HT-29 (cell line): ENCODE measurements at regions not wholly inside any gene's neighbourhood (a gene's known extent, or its start where the extent isn't known, plus 50 kb on each side); places are given as distances from the start of the nearest gene placed in this dataset. TPM values are rescaled to one million over a fixed set of nuclear protein-coding genes. Genes with fewer than 3 reads are reported as not detected.
A peak's percentile ranks its signal among the peaks of the same experiment; 100 is the strongest.
"Not testable (repeated sequence)": the region's sequence is repeated elsewhere in the genome, so short reads cannot be mapped to it uniquely, and the experiment has no call there.

Source experiments
- DNase-seq: peaks from one replicate; pipeline ENCODE4 v3.0.0-alpha.2; 2015; ENCODE audit warnings: low spot score
- small RNA-seq: library from RNA; depleted of rRNA; stranded (forward); fragments of <200 nt; gene quantifications from one replicate; pipeline ENCODE3, GENCODE V24; 2014

GRCh38 chr18:14190776-14191442 is 58.7 kb upstream of the ZNF519 start:
- DNase-seq: not testable (repeated sequence)

GRCh38 chr18:14189858-14190257 is 57.6 kb upstream of the ZNF519 start:
- DNase-seq: peak; percentile 91

- peak; percentile 76 for DNase-seq
Observed at GRCh38 chr18:14188751-14189406, 56.6 kb upstream of the ZNF519 start.

Small RNA genes in the stretch of these regions (small RNA-seq; reads per million reads assigned to genes)
- gene RNU6-316P: not detected
